Muscle of back (tissue), 3 donors: ENCODE measurements at regions not wholly inside any gene's neighbourhood (a gene's known extent, or its start where the extent isn't known, plus 50 kb on each side); places are given as distances from the start of the nearest gene placed in this dataset.

Experiments
- DNase-seq, 3 donors: peaks; one replicate each; pipeline versions ENCODE4 v3.0.0 to v3.0.0-alpha.2; 2013

GRCh38 chr13:103153466-103153865, 87.2 kb upstream of the SLC10A2 start:
- no peak for DNase-seq

DNA sequence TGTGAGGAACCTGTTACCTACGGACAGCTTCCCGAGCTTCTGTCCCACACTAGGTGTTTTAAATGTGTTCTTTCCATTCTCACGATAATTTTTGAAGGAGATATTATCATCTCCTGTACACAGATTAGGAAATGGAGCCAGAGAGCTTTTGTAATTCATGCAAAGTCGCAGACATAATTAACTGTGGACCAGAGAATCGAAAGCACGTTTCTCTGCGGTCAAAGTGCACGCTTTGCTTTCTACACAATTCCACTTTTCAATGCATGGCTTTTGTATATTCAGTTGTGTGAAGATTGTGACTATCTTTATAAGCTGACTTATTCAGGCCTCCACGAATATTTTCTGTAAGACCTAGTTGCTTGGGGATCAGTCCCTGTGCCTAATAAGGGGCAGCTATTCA, 81.7 kb upstream of the SLC10A2 start:
- no peak for DNase-seq

DNA sequence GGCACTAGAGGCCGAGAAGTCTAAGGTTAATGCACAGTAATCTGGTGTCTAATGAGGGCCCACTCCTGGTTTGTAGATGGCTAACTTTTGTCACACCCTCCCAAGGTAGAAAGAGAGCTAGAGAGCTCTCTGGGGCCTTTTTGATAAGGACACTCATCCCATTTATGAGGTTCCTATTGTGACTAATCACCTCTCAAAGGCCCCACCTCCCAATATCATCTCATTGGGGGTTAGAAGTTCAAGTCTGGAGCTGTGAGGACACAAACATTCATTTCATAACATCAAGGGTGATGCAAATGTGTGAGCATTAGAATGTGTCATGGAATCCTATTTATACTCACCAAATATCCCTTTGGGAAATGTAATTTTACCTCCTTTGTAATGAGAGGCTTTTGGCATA, 79.2 kb upstream of the SLC10A2 start:
- DNase-seq = no peak

DNA sequence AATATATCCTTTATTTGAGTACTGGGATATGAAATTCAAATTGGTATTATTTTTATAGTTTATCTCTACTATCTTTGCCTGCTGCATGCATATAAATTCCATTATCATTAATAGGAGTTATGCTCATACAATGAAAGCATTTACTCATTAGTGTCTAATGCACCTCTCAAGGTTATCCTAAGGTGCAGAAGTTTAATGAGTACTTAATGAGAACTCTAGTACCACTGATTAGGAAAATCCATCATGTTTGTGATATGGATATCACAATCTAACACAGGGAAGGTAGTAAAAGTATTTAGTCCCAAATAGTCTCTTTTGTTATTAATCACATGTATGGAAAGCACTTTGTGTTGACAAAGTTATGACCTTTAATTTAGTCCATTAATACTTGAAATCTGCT, 77.2 kb upstream of the SLC10A2 start:
- no peak for DNase-seq

GRCh38 chr13:103142151-103142550, 75.9 kb upstream of the SLC10A2 start:
- no peak for DNase-seq

DNA sequence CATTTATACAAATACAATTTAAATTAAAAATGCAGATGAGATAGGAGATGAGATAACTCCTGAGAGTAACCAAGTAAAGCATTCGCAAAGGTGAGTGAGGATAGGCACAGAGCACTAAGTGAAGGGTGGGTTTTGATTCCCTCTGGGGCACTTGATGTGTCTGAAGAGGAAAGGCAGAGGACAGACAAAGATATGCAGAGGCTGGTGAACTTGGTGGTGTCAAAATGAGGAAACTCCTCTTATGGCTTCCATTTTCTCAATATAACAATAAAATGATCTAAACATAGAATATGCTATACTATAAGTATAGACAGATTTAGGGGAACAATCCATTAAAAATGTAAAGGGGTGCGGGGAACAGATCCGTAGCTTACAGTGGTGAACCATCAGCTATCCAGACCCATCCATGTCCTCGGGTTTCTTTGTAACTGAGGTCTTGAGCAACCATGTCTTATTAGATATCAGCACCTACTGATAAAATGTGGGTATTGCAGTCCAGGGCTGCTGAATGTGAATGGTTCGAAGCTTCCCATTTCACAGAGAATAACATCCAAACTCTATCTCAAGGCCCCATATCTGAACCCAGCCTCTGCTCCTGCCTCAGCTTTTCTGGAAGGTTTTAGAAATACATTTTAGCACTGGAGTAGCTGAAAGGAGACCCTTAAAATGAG, 73.9 kb upstream of the SLC10A2 start:
- DNase-seq = peak in 2 of 3 donors; percentile 3 to 10

DNA sequence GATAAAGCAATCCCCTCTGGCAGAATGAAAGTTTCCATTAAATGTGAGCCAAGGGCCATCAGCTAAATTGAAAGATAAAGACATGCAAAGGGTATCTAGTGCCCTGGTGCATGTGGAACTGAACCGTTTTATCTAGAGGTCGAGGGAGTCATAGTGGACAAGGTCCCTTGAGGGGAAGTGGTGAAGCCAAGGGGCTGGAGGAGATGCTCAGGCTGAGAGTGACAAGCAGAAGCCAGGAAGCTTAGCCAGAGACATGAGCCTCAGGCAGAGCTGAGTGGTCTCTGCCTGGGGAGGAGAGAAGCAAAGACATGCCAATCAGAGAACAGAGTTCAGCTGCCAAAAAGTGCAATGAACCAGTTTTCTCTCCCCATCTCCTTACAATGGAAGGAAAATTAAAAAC, 68.1 kb upstream of the SLC10A2 start:
- DNase-seq = no peak

DNA sequence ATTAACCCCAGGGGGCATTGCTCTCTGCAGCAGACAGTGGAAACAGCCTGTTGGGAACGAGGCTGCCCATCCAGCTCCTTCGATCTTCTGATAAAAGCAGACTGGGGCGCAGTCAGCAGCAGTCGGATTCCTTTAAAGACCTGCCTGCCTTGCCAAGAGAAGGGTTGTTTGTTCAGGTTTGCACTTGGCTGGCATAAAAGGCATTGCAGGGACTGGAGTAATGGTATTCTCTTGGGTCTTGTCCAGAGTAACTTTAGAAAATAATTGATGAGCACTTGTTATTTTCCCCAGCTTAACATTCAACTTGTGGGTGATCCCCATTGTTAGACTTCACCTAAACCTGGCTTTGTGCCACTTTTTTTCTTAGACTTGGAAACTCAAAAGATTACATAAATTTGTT, 67.3 kb upstream of the SLC10A2 start:
- DNase-seq = no peak

GRCh38 chr13:103130681-103131210, 64.5 kb upstream of the SLC10A2 start:
- no peak for DNase-seq

GRCh38 chr13:103130146-103130545, 63.9 kb upstream of the SLC10A2 start:
- no peak for DNase-seq
